Panc1 (cell line): ENCODE measurements at regions not wholly inside any gene's neighbourhood (a gene's known extent, or its start where the extent isn't known, plus 50 kb on each side); places are given as distances from the start of the nearest gene placed in this dataset.
"Not testable (repeated sequence)": the region's sequence is repeated elsewhere in the genome, so short reads cannot be mapped to it uniquely, and the experiment has no call there.

ENCODE experiments used
- CTCF ChIP-seq: fragments of 450-650 bp; IDR thresholded peaks from 2 replicates; pipeline ENCODE4 v1.5.1; 2017; ENCODE audit warnings: mild to moderate bottlenecking
- POLR2AphosphoS5 ChIP-seq: IDR thresholded peaks from 2 replicates; pipeline ENCODE4 v1.6.1; 2012; ENCODE audit warnings: mild to moderate bottlenecking, low read depth, low read length, moderate library complexity
- REST ChIP-seq, 2 experiments: IDR thresholded peaks; 2 replicates each; pipeline ENCODE4 v1.6.1; 2011 to 2012; ENCODE audit warnings: low read depth in 2 of 2, control low read depth in 1 of 2, low read length in 1 of 2, mild to moderate bottlenecking in 1 of 2, moderate library complexity in 1 of 2; ENCODE audit not compliant: insufficient read depth in 1 of 2
- SIN3A ChIP-seq: IDR thresholded peaks from 2 replicates; pipeline ENCODE4 v1.6.1; 2012; ENCODE audit warnings: low read depth, mild to moderate bottlenecking, low read length, moderate library complexity, borderline replicate concordance; ENCODE audit not compliant: insufficient read depth
- TCF7L2 ChIP-seq: IDR thresholded peaks from 2 replicates; pipeline ENCODE4 v1.6.1; 2011; ENCODE audit warnings: mild to moderate bottlenecking, low read depth, low read length, inconsistent platforms

- TF ChIP-seq CTCF; REST (IDR thresholded peaks at IDR 0.05; ENCODE audit: insufficient read depth in 1 of 2, low read depth in 2 of 2, low read length in 1 of 2); POLR2AphosphoS5; TCF7L2; SIN3A: not testable (repeated sequence)
Observed at GRCh38 chr22:11032115-11032514, 4495.9 kb upstream of the OR11H1 start.
